Fibroblast of villous mesenchyme (primary cell): ENCODE measurements at regions not wholly inside any gene's neighbourhood (a gene's known extent, or its start where the extent isn't known, plus 50 kb on each side); places are given as distances from the start of the nearest gene placed in this dataset.
A peak's percentile ranks its signal among the peaks of the same experiment; 100 is the strongest.
"Not testable (repeated sequence)": the region's sequence is repeated elsewhere in the genome, so short reads cannot be mapped to it uniquely, and the experiment has no call there.

Experiments used
- DNase-seq: peaks from one replicate; pipeline ENCODE4 v3.0.0-alpha.2; 2010; ENCODE audit warnings: low read depth
- H3K4me3 ChIP-seq: 2 replicates; pipeline ENCODE4 v1.5.1; 2011; ENCODE audit warnings: low read depth, mild to moderate bottlenecking, low read length
- TF ChIP-seq, protein P1 (sequence below): IDR thresholded peaks from 2 replicates; pipeline ENCODE4 v1.5.1; 2012; ENCODE audit warnings: low read depth, mild to moderate bottlenecking, low read length; ENCODE audit not compliant: insufficient read depth

DNA sequence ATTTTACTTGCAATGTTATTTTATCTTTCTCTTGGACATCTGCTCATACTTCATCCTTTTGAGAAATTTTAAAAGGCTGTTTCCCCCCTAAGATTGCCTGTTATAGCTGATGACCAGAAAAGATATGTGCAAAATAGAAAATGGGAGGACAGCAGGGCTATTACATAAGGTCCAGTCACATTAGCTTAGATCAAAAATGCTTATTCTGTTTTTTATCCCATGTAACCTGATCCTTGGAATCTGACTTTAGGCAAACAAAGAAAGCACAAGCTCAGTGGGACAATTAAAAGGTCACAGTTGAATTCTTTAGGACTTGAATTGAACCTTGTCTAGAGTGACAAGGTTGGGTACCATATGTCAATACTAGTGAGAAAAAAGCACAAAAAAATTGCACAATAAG is 65.1 kb upstream of the TRHDE start:
- H3K4me3 ChIP-seq, result no peak overlapping the region
- DNase-seq, result peak; percentile 4
- TF ChIP-seq, protein P1, sequence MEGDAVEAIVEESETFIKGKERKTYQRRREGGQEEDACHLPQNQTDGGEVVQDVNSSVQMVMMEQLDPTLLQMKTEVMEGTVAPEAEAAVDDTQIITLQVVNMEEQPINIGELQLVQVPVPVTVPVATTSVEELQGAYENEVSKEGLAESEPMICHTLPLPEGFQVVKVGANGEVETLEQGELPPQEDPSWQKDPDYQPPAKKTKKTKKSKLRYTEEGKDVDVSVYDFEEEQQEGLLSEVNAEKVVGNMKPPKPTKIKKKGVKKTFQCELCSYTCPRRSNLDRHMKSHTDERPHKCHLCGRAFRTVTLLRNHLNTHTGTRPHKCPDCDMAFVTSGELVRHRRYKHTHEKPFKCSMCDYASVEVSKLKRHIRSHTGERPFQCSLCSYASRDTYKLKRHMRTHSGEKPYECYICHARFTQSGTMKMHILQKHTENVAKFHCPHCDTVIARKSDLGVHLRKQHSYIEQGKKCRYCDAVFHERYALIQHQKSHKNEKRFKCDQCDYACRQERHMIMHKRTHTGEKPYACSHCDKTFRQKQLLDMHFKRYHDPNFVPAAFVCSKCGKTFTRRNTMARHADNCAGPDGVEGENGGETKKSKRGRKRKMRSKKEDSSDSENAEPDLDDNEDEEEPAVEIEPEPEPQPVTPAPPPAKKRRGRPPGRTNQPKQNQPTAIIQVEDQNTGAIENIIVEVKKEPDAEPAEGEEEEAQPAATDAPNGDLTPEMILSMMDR, result no peak

DNA sequence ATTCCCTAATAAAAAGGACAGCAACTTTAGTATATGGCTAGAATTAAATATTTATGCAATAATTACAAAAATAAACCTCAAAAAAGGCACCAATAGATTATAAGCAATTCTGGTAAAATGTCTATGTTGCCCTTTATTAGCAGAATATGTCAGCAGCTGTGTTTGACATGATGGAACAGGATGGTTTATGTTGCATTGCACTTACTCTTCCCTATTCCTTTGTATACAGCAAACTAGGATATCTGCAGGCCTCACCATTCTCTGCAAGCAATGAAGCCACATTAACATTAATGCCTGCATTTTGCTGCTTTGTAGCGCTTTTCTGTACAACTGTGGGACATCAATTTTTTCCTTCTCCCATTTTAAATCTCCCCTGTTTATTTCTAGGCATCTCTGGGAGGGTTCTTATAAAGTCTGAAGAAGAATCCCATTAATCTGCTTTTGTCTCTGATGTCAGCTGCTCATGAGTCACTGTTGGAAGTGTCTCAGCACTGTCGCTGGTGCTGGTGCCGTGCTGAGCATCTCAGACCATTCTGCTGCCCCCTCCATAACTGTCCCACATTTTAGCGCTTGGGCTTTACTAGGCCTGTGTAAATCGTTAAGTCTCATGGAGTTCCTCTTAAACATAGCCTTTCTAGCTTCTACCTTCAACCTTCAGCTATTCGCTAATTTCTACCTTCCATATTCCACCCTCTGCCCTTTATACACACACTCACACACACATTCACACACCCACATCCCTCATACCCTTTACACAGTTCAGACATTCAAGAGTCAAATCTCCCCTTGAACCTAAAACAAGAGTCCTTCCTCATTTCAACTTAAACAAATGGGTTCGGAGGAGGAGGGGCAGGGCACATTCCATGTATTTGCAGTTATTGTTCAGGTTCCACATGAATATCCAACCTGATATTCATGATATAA is 64.4 kb upstream of the TRHDE start:
- no peak overlapping the region for H3K4me3 ChIP-seq
- TF ChIP-seq, protein P1, result no peak
- no peak for DNase-seq

DNA sequence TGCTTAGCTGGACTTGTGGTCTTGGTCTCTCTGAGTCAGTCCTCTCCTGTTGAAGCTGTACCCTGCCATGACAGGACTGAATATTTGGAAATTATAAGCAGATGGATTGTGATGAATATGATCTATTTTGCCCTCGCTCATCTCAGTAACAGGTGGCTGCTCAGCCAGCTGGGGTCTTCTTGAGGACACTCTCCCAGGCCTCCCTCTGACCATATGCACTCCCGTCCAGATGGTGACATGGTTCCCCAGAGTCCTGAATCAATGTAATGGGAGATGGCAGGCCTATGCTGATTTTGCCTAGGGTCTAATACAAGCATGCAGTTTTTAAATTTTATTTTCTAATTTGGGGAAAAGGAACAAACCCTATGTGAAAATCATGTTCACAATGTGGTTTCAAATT is 63.1 kb upstream of the TRHDE start:
- no peak for DNase-seq
- no peak overlapping the region for H3K4me3 ChIP-seq
- TF ChIP-seq, protein P1, result no peak

DNA sequence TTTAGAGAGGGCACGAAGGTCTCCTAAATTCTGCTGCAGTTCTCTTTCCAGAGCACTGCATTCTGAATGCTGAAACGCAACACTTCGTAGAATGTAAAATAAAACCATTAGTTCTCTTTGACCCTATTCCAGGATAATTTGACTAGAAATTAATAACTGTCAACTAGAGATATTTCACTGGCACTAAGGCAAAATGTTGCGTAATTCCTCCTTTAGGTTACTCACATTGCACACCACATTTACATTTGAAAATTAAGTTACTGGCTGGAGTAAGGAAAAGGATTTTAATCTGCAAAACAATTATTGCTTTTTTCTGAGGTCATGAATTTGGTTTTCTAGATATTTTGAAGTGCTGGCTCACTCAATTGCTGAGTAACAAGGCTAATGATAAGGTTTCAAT is 58.0 kb upstream of the TRHDE start:
- no peak for DNase-seq
- TF ChIP-seq, protein P1, result no peak
- H3K4me3 ChIP-seq, result no peak overlapping the region

DNA sequence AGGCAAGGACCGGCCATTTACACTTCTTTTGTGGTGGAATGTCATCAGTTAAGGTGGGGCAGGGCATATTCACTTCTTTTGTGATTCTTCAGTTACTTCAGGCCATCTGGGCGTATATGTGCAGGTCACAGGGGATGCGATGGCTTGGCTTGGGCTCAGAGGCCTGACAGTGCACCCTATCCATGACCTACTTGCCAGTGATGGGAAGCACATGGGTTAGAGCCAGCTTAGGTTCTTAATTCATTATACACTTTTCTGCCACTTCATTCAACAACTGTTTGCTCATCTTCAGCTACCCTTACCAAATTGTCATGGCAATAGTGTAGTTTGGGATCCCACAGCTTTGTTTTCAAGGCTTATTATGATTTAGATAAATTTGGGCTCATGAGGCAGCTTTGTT is 56.9 kb upstream of the TRHDE start:
- DNase-seq, result not testable (repeated sequence)

DNA sequence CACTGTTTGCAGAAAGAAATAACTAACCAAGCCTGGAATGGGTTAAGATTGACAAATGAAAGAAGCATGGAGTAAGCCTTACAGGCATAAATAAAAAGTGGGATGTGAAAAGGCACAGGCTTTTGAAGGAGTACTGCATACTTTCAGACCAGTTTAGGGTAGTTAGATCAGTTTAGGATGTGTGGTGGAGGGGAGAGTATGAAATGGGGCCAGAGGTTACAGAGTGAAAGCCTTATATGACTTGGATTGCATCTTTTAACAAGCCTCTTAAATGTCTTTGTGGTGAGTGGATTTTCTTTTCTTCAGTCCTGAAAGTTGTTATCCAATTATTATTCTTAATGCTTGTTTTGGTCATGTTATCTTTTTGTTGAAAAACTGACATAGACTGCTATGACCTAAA is 52.2 kb upstream of the TRHDE start:
- no peak overlapping the region for H3K4me3 ChIP-seq
- TF ChIP-seq, protein P1, result no peak
- DNase-seq, result peak; percentile 23

More for the DNA sequence above, 56.9 kb upstream of the TRHDE start:
- not testable (repeated sequence) for H3K4me3 ChIP-seq
